Fibroblast of pulmonary artery (primary cell): ENCODE measurements at regions not wholly inside any gene's neighbourhood (a gene's known extent, or its start where the extent isn't known, plus 50 kb on each side); places are given as distances from the start of the nearest gene placed in this dataset.

ENCODE experiments used
- DNase-seq: peaks from one replicate; pipeline ENCODE4 v3.0.0-alpha.2; 2010; ENCODE audit warnings: low read depth
- H3K4me3 ChIP-seq: replicated peaks from 2 replicates; pipeline ENCODE4 v1.5.1; 2011; ENCODE audit warnings: low read depth, mild to moderate bottlenecking, control low read depth, low read length, moderate library complexity
- TF ChIP-seq, protein P1 (sequence below): IDR thresholded peaks from 2 replicates; pipeline ENCODE4 v1.5.1; 2011; ENCODE audit warnings: mild to moderate bottlenecking, control low read depth, low read length, inconsistent platforms; ENCODE audit errors: missing control alignments

DNA sequence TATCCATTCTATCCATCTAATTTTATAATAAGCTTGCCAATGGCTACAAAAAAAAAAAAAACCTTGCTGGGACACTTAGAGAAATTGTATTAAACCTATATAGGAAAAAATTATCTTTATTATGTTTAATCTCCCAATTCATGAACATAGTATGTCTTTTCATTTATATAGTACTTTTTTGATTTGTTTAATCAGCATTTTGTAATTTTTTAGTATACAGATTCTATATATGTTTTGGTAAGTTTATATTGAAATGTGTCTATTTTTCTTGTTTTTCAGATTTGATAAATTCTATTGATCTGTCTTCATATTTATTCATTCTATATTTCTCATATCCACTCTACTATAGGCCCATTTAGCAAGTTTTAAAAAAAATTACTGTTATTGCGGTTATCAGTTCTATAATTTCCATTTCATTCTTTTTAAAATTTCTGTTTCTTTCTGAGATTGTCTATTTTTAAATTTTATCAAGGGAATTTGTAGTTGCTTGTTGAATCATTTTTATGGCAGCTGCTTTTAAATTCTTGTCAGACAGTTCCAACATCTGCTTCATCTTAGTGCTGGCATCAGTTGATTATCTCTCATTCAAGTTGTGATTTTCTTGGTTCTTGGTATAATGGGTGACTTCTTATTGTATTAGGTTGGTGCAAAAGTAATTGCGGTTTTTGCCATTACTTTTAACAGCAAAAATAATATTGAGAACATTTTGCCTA, 170.1 kb upstream of the S1PR3 start:
- DNase-seq, result no peak
- TF ChIP-seq, protein P1, sequence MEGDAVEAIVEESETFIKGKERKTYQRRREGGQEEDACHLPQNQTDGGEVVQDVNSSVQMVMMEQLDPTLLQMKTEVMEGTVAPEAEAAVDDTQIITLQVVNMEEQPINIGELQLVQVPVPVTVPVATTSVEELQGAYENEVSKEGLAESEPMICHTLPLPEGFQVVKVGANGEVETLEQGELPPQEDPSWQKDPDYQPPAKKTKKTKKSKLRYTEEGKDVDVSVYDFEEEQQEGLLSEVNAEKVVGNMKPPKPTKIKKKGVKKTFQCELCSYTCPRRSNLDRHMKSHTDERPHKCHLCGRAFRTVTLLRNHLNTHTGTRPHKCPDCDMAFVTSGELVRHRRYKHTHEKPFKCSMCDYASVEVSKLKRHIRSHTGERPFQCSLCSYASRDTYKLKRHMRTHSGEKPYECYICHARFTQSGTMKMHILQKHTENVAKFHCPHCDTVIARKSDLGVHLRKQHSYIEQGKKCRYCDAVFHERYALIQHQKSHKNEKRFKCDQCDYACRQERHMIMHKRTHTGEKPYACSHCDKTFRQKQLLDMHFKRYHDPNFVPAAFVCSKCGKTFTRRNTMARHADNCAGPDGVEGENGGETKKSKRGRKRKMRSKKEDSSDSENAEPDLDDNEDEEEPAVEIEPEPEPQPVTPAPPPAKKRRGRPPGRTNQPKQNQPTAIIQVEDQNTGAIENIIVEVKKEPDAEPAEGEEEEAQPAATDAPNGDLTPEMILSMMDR, result no peak

GRCh38 chr9:88821746-88822106, 169.5 kb upstream of the S1PR3 start:
- H3K4me3 ChIP-seq, result no peak overlapping the region
- DNase-seq, result no peak
- TF ChIP-seq, protein P1, result no peak

More for the DNA sequence above, 170.1 kb upstream of the S1PR3 start:
- H3K4me3 ChIP-seq, result no peak overlapping the region

DNA sequence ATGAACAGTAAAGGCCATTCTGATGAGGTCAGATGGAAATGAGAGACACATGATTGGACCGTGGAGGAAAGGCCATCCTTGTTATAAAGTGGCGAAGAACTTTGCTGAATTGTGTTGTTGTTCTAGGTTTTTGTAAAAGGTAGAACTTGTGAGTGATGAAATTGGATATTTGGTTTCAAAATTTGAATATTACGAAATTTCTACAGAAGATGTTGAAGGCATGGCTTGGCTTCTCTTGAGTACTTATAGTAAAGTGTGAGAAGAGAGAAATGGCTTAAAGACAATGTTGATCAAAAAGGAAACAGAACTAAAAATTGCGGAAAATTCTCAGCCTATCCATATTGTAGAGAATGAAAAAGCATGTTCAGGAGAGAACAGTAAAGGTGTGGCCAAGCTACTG, 166.6 kb upstream of the S1PR3 start:
- peak; percentile 42 for DNase-seq
- no peak overlapping the region for H3K4me3 ChIP-seq
- TF ChIP-seq, protein P1, result no peak

DNA sequence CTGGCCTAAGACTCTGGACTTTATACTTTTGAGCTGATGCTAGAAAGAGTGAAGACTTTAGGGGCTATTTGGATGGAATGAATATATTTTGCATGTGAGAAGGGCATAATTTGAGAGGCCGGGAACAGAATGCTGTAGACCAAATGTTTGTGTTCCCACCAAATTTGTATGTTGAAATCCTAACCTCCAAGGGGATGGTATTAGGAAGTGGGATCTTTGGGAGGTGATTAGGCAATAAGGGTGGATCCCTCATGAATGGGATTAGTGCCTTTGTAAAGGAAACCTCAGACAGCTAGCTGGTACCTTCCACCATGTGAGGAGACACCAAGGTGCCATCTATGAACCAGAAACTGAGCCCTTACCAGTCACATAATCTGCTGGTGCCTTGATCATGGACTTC, 165.1 kb upstream of the S1PR3 start:
- no peak for DNase-seq
- TF ChIP-seq, protein P1, result no peak
- no peak overlapping the region for H3K4me3 ChIP-seq

DNA sequence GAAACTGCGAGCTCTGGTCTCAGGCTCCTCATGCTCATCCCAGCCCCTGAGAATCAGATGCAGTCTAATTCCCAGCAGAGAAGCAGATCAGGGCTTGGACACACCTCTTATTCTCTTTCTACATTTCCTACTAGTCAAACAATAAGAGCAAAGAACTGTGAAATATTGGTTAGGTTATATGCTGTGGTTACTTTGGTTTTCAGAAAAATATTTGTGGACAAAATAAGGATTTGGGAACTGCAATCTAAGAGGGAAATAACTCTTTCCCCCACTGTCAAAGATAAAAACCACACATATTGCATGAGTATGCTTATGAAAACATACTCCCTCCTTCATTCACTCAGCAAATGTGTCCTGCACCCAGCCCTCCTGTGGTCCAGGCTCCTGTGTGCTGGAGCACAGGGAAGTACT, 164.5 kb upstream of the S1PR3 start:
- DNase-seq, result peak; percentile 81
- H3K4me3 ChIP-seq, result no peak overlapping the region
- TF ChIP-seq, protein P1, result no peak

- H3K4me3 ChIP-seq, result no peak overlapping the region
- TF ChIP-seq, protein P1, result no peak
- peak; percentile 18 for DNase-seq
These were observed 163.2 kb upstream of the S1PR3 start for GRCh38 chr9:88828018-88828417.

DNA sequence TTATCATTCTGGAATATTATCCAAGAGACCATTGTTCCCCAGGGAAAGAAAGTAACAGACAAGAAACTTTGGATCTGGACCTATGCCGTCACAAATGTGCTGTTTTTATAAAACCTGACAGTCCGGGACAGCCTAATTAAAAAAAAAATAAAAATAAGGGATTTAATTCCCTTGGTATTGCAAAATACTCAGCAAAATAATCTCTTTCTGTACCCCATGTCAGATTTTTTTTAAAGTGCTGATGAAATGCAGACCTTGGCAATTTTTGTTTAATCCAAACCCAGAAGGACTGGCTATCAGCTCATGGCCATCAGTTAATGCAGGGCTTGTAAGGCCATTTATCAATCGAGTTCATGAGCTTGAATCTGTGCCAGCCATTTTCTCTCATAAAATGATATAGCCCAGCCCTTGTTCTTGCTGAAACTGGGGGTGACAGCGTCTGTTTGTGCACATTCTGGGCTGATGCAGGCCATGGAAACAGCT, 162.7 kb upstream of the S1PR3 start:
- peak; percentile 40 for DNase-seq
- TF ChIP-seq, protein P1, result no peak
- H3K4me3 ChIP-seq, result no peak overlapping the region
